Left lung (tissue), 4 donors: ENCODE measurements at regions not wholly inside any gene's neighbourhood (a gene's known extent, or its start where the extent isn't known, plus 50 kb on each side); places are given as distances from the start of the nearest gene placed in this dataset.

ENCODE experiments used
- ATAC-seq: fragments of 200-7000 bp; cut with Tn5 transposase; one replicate; pipeline ENCODE4 v1.9.1; 2020; ENCODE audit warnings: moderate library complexity
- DNase-seq, 4 donors: peaks; one replicate each; pipeline ENCODE4 v3.0.0-alpha.2; 2013 to 2020
- H3K27ac ChIP-seq, 2 donors: fragments of 200-600 bp; sonication (generic) in 1 of 2; one replicate each; pipeline versions ENCODE4 v1.5.0 to v1.8.0; 2020 to 2021
- H3K27me3 ChIP-seq, 2 donors: fragments of 200-600 bp; sonication (generic) in 1 of 2; one replicate each; pipeline versions ENCODE4 v1.5.0 to v1.8.0; 2020 to 2021
- H3K36me3 ChIP-seq, 2 donors: fragments of 200-600 bp; sonication (generic) in 1 of 2; one replicate each; pipeline versions ENCODE4 v1.5.0 to v1.8.0; 2020 to 2021
- H3K4me1 ChIP-seq, 2 donors: fragments of 200-600 bp; one replicate each; pipeline ENCODE4 v1.8.0; 2021
- H3K4me3 ChIP-seq, 2 donors: fragments of 200-600 bp; sonication (generic) in 1 of 2; one replicate each; pipeline versions ENCODE4 v1.5.0 to v1.8.0; 2020 to 2021; ENCODE audit warnings: mild to moderate bottlenecking in 1 of 2
- H3K9me3 ChIP-seq, 2 donors: fragments of 200-600 bp; sonication (generic) in 1 of 2; one replicate each; pipeline versions ENCODE4 v1.5.0 to v1.8.0; 2020 to 2021
- intact Hi-C, 2 donors: fragments of 100-400 bp; cut with DNase I; formaldehyde crosslinking; loops; one replicate each; pipeline versions ENCODE4 v1.11.2 to v1.14.2; 2022
- TF ChIP-seq, protein P1 (sequence below), 2 donors: fragments of 200-600 bp; sonication (generic) in 1 of 2; IDR thresholded peaks; one replicate each; pipeline versions ENCODE4 v1.5.0 to v1.8.0; 2021; ENCODE audit warnings: antibody characterized with exemption in 2 of 2
- donor health status: DM: no; HTN: yes; CAD: no.
- donor health status: DM: no; HTN: no; CAD: no.

DNA sequence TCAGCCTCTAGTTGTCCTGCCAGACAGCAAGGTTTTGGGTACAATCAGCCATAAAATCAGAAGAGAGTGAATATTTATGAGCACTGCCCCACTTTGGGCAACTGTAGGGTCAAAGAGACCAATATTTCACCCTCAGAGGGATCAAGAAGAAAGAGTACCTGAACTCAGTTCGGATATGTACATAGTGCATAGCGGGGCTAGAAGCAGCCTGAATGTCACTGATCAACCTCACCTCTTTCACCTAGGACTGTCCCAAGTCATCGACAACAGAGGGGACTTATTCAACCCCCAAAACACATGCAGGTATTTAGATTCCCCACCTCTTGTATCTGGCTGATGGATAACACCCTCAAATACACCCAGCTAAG, 446.9 kb downstream of the COG6 start:
- Histone ChIP-seq H3K27ac (no peak overlapping the region), H3K36me3 (no peaks in the 10 kb centered on the region), H3K4me1 (no peaks in the 10 kb centered on the region), H3K9me3 (peaks cover 0 to 9% of the 10 kb centered on the region in 2 donors), H3K27me3 (no peaks in the 10 kb centered on the region), H3K4me3 (no peak overlapping the region)
- TF ChIP-seq, protein P1, sequence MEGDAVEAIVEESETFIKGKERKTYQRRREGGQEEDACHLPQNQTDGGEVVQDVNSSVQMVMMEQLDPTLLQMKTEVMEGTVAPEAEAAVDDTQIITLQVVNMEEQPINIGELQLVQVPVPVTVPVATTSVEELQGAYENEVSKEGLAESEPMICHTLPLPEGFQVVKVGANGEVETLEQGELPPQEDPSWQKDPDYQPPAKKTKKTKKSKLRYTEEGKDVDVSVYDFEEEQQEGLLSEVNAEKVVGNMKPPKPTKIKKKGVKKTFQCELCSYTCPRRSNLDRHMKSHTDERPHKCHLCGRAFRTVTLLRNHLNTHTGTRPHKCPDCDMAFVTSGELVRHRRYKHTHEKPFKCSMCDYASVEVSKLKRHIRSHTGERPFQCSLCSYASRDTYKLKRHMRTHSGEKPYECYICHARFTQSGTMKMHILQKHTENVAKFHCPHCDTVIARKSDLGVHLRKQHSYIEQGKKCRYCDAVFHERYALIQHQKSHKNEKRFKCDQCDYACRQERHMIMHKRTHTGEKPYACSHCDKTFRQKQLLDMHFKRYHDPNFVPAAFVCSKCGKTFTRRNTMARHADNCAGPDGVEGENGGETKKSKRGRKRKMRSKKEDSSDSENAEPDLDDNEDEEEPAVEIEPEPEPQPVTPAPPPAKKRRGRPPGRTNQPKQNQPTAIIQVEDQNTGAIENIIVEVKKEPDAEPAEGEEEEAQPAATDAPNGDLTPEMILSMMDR (IDR thresholded peaks at IDR 0.05) = no peak
- ATAC-seq = no peak
- no peak for DNase-seq
- intact Hi-C loops = no loop called here

DNA sequence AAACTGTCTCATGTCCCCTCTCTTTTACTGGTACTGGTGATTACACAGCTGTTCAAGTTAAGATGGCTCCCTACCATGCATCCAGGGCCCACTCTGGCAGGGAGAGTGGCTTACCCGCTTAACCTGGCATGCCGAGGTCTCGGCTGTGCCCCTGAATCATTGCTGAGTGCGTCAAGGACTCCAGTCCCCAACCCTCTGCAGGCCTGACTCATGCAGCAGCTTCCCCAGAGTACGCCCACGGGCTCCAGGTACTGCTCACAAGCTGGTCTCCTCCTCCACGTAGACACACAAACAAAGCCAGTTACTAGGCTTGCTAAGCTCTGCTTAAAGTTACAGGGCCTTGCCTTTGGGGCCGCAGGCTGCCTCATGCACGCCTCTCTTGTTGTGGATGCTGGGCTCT, 447.4 kb downstream of the COG6 start:
- intact Hi-C loops = no loop called here
- peaks cover 0 to 9% of the 10 kb centered on the region in 2 donors for H3K9me3 ChIP-seq
- ATAC-seq = no peak
- TF ChIP-seq, protein P1 (IDR thresholded peaks at IDR 0.05) = no peak
- no peaks in the 10 kb centered on the region for H3K36me3 ChIP-seq
- H3K27ac ChIP-seq = no peak overlapping the region
- H3K4me3 ChIP-seq = no peak overlapping the region
- DNase-seq = peak in 1 of 4 donors; percentile 55
- H3K27me3 ChIP-seq = no peaks in the 10 kb centered on the region
- H3K4me1 ChIP-seq = no peaks in the 10 kb centered on the region

DNA sequence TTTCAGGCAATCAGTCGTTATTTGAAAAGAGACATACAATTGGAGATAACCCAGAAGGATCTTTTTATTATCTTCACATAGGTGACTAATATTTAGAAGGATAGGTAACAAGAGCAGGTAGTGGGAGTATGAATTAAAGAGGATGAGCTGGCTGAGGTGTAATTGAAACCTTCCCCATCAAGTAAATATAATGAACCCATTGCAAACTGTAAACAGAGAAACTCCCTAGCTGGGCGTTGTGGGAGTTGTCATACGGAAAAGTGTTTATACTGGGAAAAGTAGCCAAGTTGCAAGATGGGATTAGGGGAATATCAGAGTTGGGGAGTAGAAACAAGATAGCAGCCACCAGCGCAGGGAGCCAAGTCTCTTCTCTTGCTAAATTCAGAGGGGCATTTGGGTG, 448.4 kb downstream of the COG6 start:
- H3K9me3 ChIP-seq = peaks cover 0 to 9% of the 10 kb centered on the region in 2 donors
- ATAC-seq (no peak), DNase-seq (no peak)
- no peak overlapping the region for H3K27ac ChIP-seq
- intact Hi-C loops = no loop called here
- TF ChIP-seq, protein P1 (IDR thresholded peaks at IDR 0.05) = no peak
- H3K4me1 ChIP-seq = no peaks in the 10 kb centered on the region
- no peak overlapping the region for H3K4me3 ChIP-seq
- H3K27me3 ChIP-seq = no peaks in the 10 kb centered on the region
- H3K36me3 ChIP-seq = no peaks in the 10 kb centered on the region

DNA sequence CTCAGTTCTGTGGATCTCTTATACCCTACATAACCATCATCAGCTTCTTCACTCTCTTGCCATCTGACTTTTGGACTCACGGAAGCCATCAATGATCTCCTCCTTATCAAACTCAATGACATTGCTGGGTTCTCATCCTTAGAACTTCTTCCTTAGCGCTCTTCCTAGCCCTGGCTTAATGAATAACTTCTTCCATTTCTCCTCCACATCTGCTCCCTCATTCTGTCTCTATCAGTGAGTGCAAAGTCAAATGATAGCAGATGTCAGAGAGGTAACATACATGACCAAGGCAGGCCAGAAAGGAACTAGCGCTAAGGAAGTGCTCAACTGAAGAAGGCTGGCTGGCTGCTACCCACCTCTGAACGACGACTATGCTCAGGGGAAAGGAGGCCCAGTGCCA, 449.8 kb downstream of the COG6 start:
- Histone ChIP-seq H3K36me3 (no peaks in the 10 kb centered on the region), H3K27me3 (no peaks in the 10 kb centered on the region), H3K4me3 (no peak overlapping the region), H3K27ac (no peak overlapping the region), H3K4me1 (no peaks in the 10 kb centered on the region), H3K9me3 (no peaks in the 10 kb centered on the region)
- intact Hi-C loops = no loop called here
- TF ChIP-seq, protein P1 (IDR thresholded peaks at IDR 0.05) = no peak
- ATAC-seq = no peak
- no peak for DNase-seq

DNA sequence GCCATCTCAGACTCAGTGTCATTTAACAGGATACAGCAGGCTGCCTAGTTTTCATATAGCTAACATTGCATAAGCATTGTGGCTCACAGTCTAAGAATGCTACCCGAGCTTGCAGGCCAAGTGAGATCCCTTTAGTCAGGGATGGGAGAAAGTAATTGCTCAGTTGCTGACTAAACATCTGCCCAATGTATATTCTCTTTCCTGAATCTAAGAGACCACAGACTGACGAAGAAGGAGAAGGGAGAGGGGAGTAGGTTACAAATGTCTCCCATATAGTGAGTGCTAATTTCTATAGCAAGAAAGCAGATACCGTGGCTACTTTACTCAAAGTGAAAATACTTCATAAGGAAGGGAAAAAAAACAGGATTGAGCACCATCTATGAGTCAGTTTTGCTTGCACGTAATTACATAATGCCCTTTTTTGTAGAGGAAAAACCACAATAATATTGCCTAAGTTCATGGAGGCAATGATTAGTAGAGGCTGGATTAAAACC, 453.9 kb downstream of the COG6 start:
- Histone ChIP-seq H3K36me3 (no peaks in the 10 kb centered on the region), H3K9me3 (no peaks in the 10 kb centered on the region), H3K4me3 (no peak overlapping the region), H3K27ac (peak overlapping the region in 1 of 2 donors; percentile 47), H3K27me3 (no peaks in the 10 kb centered on the region), H3K4me1 (no peaks in the 10 kb centered on the region)
- peak; percentile 83 for ATAC-seq
- intact Hi-C loops = no loop called here
- no peak for DNase-seq
- TF ChIP-seq, protein P1 (IDR thresholded peaks at IDR 0.05) = no peak
